Smooth muscle cell (in vitro differentiated cells): ENCODE measurements at regions not wholly inside any gene's neighbourhood (a gene's known extent, or its start where the extent isn't known, plus 50 kb on each side); places are given as distances from the start of the nearest gene placed in this dataset.

Experiments used
- DNase-seq: peaks from one replicate; lab custom pipeline; 2025; ENCODE audit not compliant: unreplicated experiment; lab: John Stamatoyannopoulos, UW
- H2AFZ ChIP-seq: fragments of 200-600 bp; sonication (generic); 2 replicates; pipeline ENCODE4 v1.6.0; 2016; ENCODE audit warnings: antibody characterized with exemption, low read depth, mild to moderate bottlenecking
- H3F3A ChIP-seq: fragments of 200-600 bp; sonication (generic); 2 replicates; pipeline ENCODE4 v1.6.0; 2017; ENCODE audit warnings: antibody characterized with exemption, low read depth
- H3K27ac ChIP-seq: fragments of 200-600 bp; sonication (generic); 2 replicates; pipeline ENCODE4 v1.5.1; 2016; ENCODE audit warnings: low read depth, mild to moderate bottlenecking
- H3K27me3 ChIP-seq: fragments of 200-600 bp; sonication (generic); 2 replicates; pipeline ENCODE4 v1.6.1; 2016; ENCODE audit warnings: low read depth, mild to moderate bottlenecking
- H3K36me3 ChIP-seq: fragments of 200-600 bp; sonication (generic); 2 replicates; pipeline ENCODE4 v1.5.1; 2016; ENCODE audit warnings: low read depth
- H3K4me1 ChIP-seq: fragments of 200-600 bp; sonication (generic); 2 replicates; pipeline ENCODE4 v1.5.1; 2016; ENCODE audit warnings: low read depth
- H3K4me2 ChIP-seq: fragments of 200-600 bp; sonication (generic); 2 replicates; pipeline ENCODE4 v1.6.0; 2016; ENCODE audit warnings: mild to moderate bottlenecking
- H3K4me3 ChIP-seq: fragments of 200-600 bp; sonication (generic); 2 replicates; pipeline ENCODE4 v1.5.1; 2016; ENCODE audit warnings: mild to moderate bottlenecking
- H3K79me2 ChIP-seq: fragments of 200-600 bp; sonication (generic); 2 replicates; pipeline ENCODE4 v1.6.0; 2016; ENCODE audit warnings: low read depth, mild to moderate bottlenecking
- H3K9ac ChIP-seq: fragments of 200-600 bp; sonication (generic); 2 replicates; pipeline ENCODE4 v1.6.0; 2016; ENCODE audit warnings: low read depth
- H3K9me3 ChIP-seq: fragments of 200-600 bp; sonication (generic); replicated peaks from 2 replicates; pipeline ENCODE4 v1.5.1; 2016; ENCODE audit warnings: low read depth
- H4K20me1 ChIP-seq: fragments of 200-600 bp; sonication (generic); 2 replicates; pipeline ENCODE4 v1.6.0; 2016; ENCODE audit warnings: low read depth
- WGBS: methylation state at CpG from one replicate; pipeline ENCODE4 v1.1.7; 2016; ENCODE audit warnings: low lambda C conversion rate; 5-methylcytosine and 5-hydroxymethylcytosine counted together
- TF ChIP-seq, protein P1 (sequence below): fragments of 200-600 bp; sonication (generic); IDR thresholded peaks from 2 replicates; pipeline ENCODE4 v1.5.1; 2017; ENCODE audit warnings: borderline replicate concordance, mild to moderate bottlenecking, antibody characterized with exemption; ENCODE audit not compliant: insufficient read depth, poor library complexity, severe bottlenecking

DNA sequence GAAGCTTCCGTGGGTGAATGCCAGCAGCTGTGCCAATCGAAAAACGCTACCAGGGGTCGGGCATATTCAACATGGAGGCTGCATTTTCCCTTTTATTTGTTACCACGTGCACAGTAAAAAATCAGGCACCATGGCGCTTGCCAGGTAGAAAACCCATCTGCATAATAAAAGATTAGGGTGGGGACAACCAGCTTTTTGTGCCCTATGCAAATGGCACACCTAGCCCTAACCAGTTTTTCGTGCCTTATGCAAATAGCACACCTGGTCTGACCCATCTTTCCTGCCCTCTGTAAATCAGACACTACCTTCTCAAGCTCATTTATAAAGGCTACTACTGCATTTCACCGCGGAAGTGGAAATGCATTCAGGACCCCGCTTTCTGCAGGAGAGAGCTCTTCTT, 62.1 kb upstream of the FREM2 start:
- Histone ChIP-seq H3K4me1 (no peaks in the 10 kb centered on the region), H2AFZ (no peak overlapping the region), H3F3A (no peaks in the 10 kb centered on the region), H3K4me2 (no peak overlapping the region), H3K9ac (no peak overlapping the region), H3K9me3 (no peaks in the 10 kb centered on the region), H3K79me2 (no peaks in the 10 kb centered on the region), H4K20me1 (no peaks in the 10 kb centered on the region), H3K4me3 (no peak overlapping the region), H3K27me3 (no peaks in the 10 kb centered on the region), H3K27ac (no peak overlapping the region), H3K36me3 (no peaks in the 10 kb centered on the region)
- TF ChIP-seq, protein P1, sequence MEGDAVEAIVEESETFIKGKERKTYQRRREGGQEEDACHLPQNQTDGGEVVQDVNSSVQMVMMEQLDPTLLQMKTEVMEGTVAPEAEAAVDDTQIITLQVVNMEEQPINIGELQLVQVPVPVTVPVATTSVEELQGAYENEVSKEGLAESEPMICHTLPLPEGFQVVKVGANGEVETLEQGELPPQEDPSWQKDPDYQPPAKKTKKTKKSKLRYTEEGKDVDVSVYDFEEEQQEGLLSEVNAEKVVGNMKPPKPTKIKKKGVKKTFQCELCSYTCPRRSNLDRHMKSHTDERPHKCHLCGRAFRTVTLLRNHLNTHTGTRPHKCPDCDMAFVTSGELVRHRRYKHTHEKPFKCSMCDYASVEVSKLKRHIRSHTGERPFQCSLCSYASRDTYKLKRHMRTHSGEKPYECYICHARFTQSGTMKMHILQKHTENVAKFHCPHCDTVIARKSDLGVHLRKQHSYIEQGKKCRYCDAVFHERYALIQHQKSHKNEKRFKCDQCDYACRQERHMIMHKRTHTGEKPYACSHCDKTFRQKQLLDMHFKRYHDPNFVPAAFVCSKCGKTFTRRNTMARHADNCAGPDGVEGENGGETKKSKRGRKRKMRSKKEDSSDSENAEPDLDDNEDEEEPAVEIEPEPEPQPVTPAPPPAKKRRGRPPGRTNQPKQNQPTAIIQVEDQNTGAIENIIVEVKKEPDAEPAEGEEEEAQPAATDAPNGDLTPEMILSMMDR: no peak
- DNase-seq: no peak
- 43% methylated on average over 10 of the region's 10 CpGs for WGBS

DNA sequence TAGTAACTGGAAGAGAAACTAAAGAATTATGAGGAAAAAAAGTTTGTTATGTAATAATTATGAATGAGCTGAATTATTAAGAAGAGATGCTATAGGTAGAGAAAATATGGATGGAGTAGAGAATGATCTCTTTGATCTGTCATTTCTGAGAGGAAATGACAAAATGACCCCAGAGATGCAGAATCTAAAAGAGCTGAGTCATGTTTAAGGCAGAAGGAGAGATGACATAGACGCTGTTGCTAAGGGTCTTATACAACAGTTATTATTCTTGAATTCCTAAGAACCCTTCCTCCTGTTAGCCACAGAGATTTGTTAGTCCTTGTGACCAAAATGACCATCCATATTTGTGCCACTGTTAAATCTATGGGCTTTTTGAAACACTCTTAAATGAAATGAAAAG, 58.3 kb upstream of the FREM2 start:
- Histone ChIP-seq H3K9ac (no peak overlapping the region), H2AFZ (no peak overlapping the region), H3F3A (no peaks in the 10 kb centered on the region), H3K79me2 (no peaks in the 10 kb centered on the region), H3K36me3 (no peaks in the 10 kb centered on the region), H3K9me3 (no peaks in the 10 kb centered on the region), H3K4me1 (no peaks in the 10 kb centered on the region), H3K27ac (no peak overlapping the region), H4K20me1 (no peaks in the 10 kb centered on the region), H3K4me2 (no peak overlapping the region), H3K27me3 (no peaks in the 10 kb centered on the region), H3K4me3 (no peak overlapping the region)
- WGBS: 91% methylated on average over 1 of the region's 1 CpG
- DNase-seq: no peak
- TF ChIP-seq, protein P1: no peak

DNA sequence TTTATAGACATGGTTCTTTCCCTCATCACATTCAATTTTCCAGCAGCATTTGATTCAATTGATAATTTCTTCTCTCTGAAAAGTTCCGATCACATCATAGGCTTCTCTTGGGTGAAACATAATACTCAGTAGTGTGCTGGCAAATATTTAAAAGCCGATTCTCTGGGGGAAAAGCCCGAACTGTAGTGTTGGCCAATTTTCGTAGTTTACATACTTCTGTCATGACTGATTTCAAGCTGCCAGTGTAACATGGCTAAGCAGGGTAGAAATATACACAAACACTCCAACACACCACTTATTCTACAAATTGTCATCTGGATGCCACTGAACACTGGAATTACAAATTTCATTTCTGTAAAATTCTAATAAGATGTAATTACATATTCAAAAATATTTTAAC, 56.1 kb upstream of the FREM2 start:
- no peak overlapping the region for H2AFZ ChIP-seq
- H3K4me3 ChIP-seq: no peak overlapping the region
- 41% methylated on average over 4 of the region's 4 CpGs for WGBS
- H3K27me3 ChIP-seq: no peaks in the 10 kb centered on the region
- H3K79me2 ChIP-seq: no peaks in the 10 kb centered on the region
- no peak for DNase-seq
- TF ChIP-seq, protein P1: no peak
- no peaks in the 10 kb centered on the region for H4K20me1 ChIP-seq
- H3K9me3 ChIP-seq: no peaks in the 10 kb centered on the region
- no peaks in the 10 kb centered on the region for H3K4me1 ChIP-seq
- H3K27ac ChIP-seq: peak overlapping the region; percentile 33
- H3K9ac ChIP-seq: no peak overlapping the region
- no peaks in the 10 kb centered on the region for H3F3A ChIP-seq
- H3K4me2 ChIP-seq: peak overlapping the region; percentile 47
- H3K36me3 ChIP-seq: no peaks in the 10 kb centered on the region

DNA sequence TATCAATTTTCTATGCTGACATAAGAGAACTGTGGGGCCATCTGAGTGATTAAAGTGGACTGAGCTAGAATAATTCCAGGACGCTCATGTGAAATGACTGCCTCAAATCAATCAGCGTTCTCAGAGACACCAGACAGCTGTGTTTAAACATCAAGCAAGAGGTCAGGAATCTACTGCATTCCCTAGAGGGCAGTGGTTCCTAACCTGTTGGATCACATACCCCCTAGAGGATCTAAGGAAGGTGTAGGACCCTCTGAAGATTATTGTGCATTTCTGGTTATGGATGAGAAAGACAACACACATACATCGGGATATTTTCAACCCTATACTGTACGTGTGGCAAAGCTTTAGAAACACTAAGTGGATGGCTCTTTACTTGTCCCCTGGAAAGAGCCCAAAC, 51.8 kb upstream of the FREM2 start:
- Histone ChIP-seq H3K9me3 (no peaks in the 10 kb centered on the region), H2AFZ (no peak overlapping the region), H3K4me3 (no peak overlapping the region), H3K27ac (no peak overlapping the region), H3K4me2 (no peak overlapping the region), H3K9ac (no peak overlapping the region), H3K27me3 (no peaks in the 10 kb centered on the region), H3K79me2 (no peaks in the 10 kb centered on the region), H4K20me1 (no peaks in the 10 kb centered on the region), H3F3A (no peaks in the 10 kb centered on the region), H3K36me3 (no peaks in the 10 kb centered on the region), H3K4me1 (no peaks in the 10 kb centered on the region)
- DNase-seq: no peak
- 75% methylated on average over 4 of the region's 4 CpGs for WGBS
- TF ChIP-seq, protein P1: no peak
